AG04449 (cell line): ENCODE measurements at regions not wholly inside any gene's neighbourhood (a gene's known extent, or its start where the extent isn't known, plus 50 kb on each side); places are given as distances from the start of the nearest gene placed in this dataset.

ENCODE experiments used
- CTCF ChIA-PET: fragments of 350-600 bp; formaldehyde crosslinking; extraction: SDS; loops from one replicate; lab custom pipeline; 2021; ENCODE audit warnings: antibody characterized with exemption; lab: Yijun Ruan, JAX
- POLR2A ChIA-PET: fragments of 400-600, 350-600 bp; formaldehyde crosslinking; extraction: SDS; loops from one replicate; lab custom pipeline; 2020; ENCODE audit warnings: antibody characterized with exemption, inconsistent platforms; lab: Yijun Ruan, JAX
- DNase-seq: peaks from one replicate; pipeline ENCODE4 v3.0.0-alpha.2; 2010; ENCODE audit warnings: low read depth, low spot score
- H3K4me3 ChIP-seq: 2 replicates; pipeline ENCODE4 v1.5.1; 2011; ENCODE audit warnings: low read depth, mild to moderate bottlenecking, control low read depth, low read length
- CTCF ChIP-seq: IDR thresholded peaks from one replicate; pipeline ENCODE4 v1.5.1; 2011; ENCODE audit warnings: mild to moderate bottlenecking, moderate library complexity, low read length, control low read depth, inconsistent platforms; ENCODE audit not compliant: insufficient read depth; ENCODE audit errors: missing control alignments

DNA sequence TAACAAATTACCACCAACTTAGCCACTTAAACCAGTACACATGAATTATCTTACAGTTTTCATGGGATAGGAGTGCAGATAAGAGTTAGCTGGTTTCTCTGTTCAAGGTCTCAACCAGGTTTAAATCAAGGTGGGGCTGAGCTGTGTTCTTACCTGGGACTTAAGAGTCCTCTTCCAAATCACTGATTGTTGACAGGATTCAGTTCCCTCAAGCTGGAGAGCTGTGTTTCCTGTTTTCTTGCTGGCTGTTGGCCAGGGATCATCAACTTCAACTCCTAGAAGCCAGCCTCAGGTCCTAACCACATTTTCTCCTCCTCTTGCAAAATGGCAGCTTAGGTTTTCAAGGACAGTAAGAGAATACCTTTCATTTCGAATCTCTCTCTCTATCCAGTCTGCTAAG is 123.8 kb upstream of the CHRM3 start:
- POLR2A ChIA-PET, result no interaction called here
- H3K4me3 ChIP-seq, result no peak overlapping the region
- no peak for DNase-seq
- CTCF ChIA-PET, result no interaction called here
- TF ChIP-seq CTCF, result no peak

GRCh38 chr1:239261521-239261920 is 124.8 kb upstream of the CHRM3 start:
- DNase-seq, result no peak
- ChIA-PET CTCF (no interaction called here), POLR2A (no interaction called here)
- H3K4me3 ChIP-seq, result no peak overlapping the region
- no peak for TF ChIP-seq CTCF

GRCh38 chr1:239260842-239261241 is 125.5 kb upstream of the CHRM3 start:
- TF ChIP-seq CTCF, result no peak
- no peak overlapping the region for H3K4me3 ChIP-seq
- CTCF ChIA-PET, result no interaction called here
- DNase-seq, result no peak
- POLR2A ChIA-PET, result no interaction called here

DNA sequence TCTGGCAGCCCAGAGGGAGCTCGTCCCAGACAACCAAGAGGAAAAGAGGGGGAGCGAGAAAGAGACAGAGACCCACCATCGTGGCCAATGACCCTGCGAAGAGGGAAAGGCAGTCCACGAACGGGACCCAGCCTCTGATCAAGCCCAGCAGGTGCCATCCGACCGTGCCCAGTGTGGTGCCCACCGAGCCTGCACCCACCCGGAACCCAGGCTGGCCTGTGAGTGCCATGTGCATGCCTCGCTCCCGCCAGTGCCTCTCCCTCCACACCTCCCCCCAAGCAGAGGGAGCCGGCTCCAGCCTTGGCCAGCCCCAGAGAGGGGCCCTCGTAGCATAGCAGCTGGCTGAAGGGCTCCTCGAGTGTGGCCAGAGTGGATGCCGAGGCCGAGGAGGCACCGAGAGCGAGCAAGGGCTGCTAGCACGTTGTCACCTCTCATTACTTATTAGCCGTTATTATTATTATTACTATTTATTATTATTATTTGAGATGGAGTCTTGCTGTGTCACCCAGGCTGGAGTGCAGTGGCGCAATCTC is 130.7 kb upstream of the CHRM3 start:
- ChIA-PET CTCF (no interaction called here), POLR2A (no interaction called here)
- DNase-seq, result no peak
- H3K4me3 ChIP-seq, result no peak overlapping the region
- no peak for TF ChIP-seq CTCF

- H3K4me3 ChIP-seq, result no peak overlapping the region
- CTCF ChIA-PET, result no interaction called here
- DNase-seq, result no peak
- no peak for TF ChIP-seq CTCF
- POLR2A ChIA-PET, result no interaction called here
Observed at GRCh38 chr1:239254999-239255398, 131.4 kb upstream of the CHRM3 start.

DNA sequence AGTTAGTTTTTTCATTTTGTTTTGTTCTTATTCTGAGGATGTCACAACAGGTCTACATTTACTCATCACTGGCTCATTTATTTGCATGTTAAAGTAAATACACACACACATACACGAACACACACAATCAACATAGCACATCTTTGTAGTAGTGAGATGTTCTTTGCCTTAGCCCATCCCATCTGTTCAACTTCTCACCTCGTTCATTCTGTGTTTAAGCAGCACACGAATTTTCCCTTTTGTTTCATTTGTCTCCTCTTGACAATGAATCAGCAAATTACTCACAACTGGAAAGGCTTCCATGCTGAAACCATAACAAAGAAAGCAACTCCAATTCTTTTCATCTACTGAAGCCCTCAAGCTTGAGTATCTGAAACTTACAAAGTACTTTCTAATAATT is 133.3 kb upstream of the CHRM3 start:
- H3K4me3 ChIP-seq, result no peak overlapping the region
- CTCF ChIA-PET, result no interaction called here
- POLR2A ChIA-PET, result no interaction called here
- no peak for TF ChIP-seq CTCF
- no peak for DNase-seq
